ENCODE measurements at regions not wholly inside any gene's neighbourhood (a gene's known extent, or its start where the extent isn't known, plus 50 kb on each side); places are given as distances from the start of the nearest gene placed in this dataset.

DNA sequence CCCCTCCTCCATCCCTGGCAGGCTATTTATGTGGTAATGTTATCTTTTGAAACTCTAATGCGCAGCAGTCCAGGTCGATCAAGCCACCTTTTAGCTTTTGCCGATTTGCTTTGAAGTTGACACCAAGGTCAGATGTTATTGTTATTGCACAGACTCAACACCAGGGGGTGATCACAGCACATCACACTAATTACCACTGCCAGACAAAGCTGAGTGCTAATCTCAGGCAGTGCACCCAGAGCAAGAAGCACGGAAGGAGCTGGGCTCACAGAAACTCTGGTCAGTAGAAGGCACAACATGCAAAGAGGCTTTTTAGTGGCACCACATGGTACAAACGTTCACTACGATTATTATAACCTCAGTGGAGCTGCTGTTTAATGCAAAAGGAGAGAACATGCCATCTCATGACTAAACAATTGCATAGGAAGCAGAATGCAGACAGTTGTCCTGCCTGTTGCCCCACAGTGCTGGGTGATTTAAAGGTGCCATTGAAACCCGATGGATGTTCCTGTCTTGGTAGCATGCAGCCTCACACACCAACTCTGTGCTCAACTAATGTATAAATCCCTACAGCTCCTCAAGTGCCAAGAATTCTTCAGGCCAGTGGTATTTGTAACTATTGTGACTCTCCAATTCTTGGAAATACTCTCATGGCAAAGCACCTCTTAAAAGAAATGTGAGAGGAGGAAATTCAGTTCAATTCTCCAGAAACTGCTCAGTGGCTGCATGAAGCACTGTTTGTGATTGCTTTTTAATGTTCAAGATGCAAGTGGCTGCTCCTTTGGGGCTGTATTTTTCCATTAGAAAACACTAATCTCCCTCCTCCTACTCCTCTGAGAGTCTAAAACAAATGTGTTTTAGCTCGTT lies 353.9 kb upstream of the DDI1 start:
- CTCF ChIA-PET: interaction anchor here (0.6 to 1.6 kb wide), 8 partner anchors 17 to 572 kb away, joined by 3 to 17 read pairs (median 4); partner anchors contain the start of gene PDGFD
- Mint-ChIP-seq H3K9me3 (ENCODE audit: low read depth, unreplicated experiment) (no peaks in the 10 kb centered on the region), H3K4me3 (ENCODE audit: low read depth, unreplicated experiment) (no peak overlapping the region), H3K36me3 (ENCODE audit: insufficient read depth, unreplicated experiment) (no peaks in the 10 kb centered on the region), H3K27me3 (ENCODE audit: unreplicated experiment) (no peaks in the 10 kb centered on the region), H3K4me1 (ENCODE audit: low read depth, unreplicated experiment) (peaks cover 14% of the 10 kb centered on the region), H3K27ac (ENCODE audit: unreplicated experiment) (no peak overlapping the region)
- peak; percentile 68 for DNase-seq
- intact Hi-C loops (cut with micrococcal nuclease; ENCODE audit: unreplicated experiment): loop anchor here (1.0 to 5.0 kb wide), 3 partner anchors 125 to 469 kb away; no protein-coding TSS in a partner anchor
- BruUV-seq (replicated peaks): no TSS peak
- TF ChIP-seq, protein P1, sequence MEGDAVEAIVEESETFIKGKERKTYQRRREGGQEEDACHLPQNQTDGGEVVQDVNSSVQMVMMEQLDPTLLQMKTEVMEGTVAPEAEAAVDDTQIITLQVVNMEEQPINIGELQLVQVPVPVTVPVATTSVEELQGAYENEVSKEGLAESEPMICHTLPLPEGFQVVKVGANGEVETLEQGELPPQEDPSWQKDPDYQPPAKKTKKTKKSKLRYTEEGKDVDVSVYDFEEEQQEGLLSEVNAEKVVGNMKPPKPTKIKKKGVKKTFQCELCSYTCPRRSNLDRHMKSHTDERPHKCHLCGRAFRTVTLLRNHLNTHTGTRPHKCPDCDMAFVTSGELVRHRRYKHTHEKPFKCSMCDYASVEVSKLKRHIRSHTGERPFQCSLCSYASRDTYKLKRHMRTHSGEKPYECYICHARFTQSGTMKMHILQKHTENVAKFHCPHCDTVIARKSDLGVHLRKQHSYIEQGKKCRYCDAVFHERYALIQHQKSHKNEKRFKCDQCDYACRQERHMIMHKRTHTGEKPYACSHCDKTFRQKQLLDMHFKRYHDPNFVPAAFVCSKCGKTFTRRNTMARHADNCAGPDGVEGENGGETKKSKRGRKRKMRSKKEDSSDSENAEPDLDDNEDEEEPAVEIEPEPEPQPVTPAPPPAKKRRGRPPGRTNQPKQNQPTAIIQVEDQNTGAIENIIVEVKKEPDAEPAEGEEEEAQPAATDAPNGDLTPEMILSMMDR (IDR thresholded peaks at IDR 0.05; ENCODE audit: unreplicated experiment): peak; percentile 66

DNA sequence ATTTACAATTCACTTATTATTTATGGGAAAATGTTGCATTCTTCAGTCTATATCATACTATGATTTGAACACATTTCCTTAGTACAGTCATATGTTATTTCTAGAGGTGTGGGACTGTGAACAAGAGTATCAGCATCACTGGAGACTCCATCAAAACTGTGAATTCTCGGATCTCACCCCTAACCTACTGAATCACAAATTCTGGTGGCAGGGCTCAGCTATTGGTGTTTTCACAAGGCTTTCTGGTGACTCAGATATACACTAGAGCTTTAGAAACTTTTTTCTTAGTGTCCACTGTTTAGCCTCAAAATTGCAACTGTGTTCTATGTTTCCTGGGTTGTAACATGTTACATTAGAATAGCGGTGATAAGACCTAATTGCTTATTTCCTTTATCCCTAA lies 352.9 kb upstream of the DDI1 start:
- Mint-ChIP-seq H3K36me3 (ENCODE audit: insufficient read depth, unreplicated experiment) (no peaks in the 10 kb centered on the region), H3K4me1 (ENCODE audit: low read depth, unreplicated experiment) (peaks cover 14% of the 10 kb centered on the region), H3K9me3 (ENCODE audit: low read depth, unreplicated experiment) (no peaks in the 10 kb centered on the region), H3K4me3 (ENCODE audit: low read depth, unreplicated experiment) (no peak overlapping the region), H3K27ac (ENCODE audit: unreplicated experiment) (no peak overlapping the region), H3K27me3 (ENCODE audit: unreplicated experiment) (no peaks in the 10 kb centered on the region)
- TF ChIP-seq, protein P1 (IDR thresholded peaks at IDR 0.05; ENCODE audit: unreplicated experiment): no peak
- no peak for DNase-seq
- intact Hi-C loops (cut with micrococcal nuclease; ENCODE audit: unreplicated experiment): loop anchor here (2.0 to 5.0 kb wide), 2 partner anchors 124 to 237 kb away; no protein-coding TSS in a partner anchor
- BruUV-seq (replicated peaks): no TSS peak
- CTCF ChIA-PET: no interaction called here

DNA sequence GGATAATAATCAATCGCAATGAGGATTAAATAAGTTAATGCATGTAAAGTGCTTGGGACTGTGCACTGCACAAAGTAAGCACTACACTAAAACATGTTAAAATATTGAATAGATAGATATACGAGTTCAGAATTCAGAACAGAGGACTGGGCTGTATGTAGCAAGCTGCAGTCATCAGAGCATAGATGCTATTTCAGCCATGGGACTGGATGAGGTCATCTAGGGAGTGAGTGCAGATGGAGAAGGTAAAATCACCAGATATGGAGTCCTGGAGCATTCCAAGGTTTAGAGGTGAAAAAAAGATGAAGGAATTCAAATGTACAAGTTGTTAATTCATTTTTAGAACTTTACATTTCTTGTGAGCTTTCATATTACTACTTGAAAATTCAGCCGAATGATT lies 347.5 kb upstream of the DDI1 start:
- no peak for DNase-seq
- intact Hi-C loops (cut with micrococcal nuclease; ENCODE audit: unreplicated experiment): no loop called here
- CTCF ChIA-PET: no interaction called here
- Mint-ChIP-seq H3K36me3 (ENCODE audit: insufficient read depth, unreplicated experiment) (no peaks in the 10 kb centered on the region), H3K4me3 (ENCODE audit: low read depth, unreplicated experiment) (no peak overlapping the region), H3K27me3 (ENCODE audit: unreplicated experiment) (no peaks in the 10 kb centered on the region), H3K27ac (ENCODE audit: unreplicated experiment) (no peak overlapping the region), H3K4me1 (ENCODE audit: low read depth, unreplicated experiment) (no peaks in the 10 kb centered on the region), H3K9me3 (ENCODE audit: low read depth, unreplicated experiment) (no peaks in the 10 kb centered on the region)
- TF ChIP-seq, protein P1 (IDR thresholded peaks at IDR 0.05; ENCODE audit: unreplicated experiment): no peak
- BruUV-seq (replicated peaks): no TSS peak

DNA sequence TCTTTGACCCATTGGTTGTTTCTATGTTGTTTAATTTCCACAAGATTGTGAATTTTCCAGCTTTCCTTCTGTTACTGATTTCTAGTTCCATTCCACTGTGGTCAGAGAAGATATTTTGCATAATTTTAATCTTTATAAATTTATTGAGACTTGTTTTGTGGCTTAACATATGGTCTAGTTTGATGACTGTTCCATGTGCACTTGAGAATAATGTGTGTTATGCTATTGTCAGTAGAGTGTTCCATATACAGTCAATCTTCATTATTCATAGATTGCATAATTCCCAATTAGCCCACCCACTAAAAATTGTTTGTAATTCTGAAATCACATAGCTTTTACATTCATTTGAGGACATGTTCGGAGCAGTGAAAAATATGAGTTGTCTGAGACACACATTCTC lies 346.1 kb upstream of the DDI1 start:
- CTCF ChIA-PET: no interaction called here
- Mint-ChIP-seq H3K4me1 (ENCODE audit: low read depth, unreplicated experiment) (no peaks in the 10 kb centered on the region), H3K4me3 (ENCODE audit: low read depth, unreplicated experiment) (no peak overlapping the region), H3K9me3 (ENCODE audit: low read depth, unreplicated experiment) (no peaks in the 10 kb centered on the region), H3K36me3 (ENCODE audit: insufficient read depth, unreplicated experiment) (no peaks in the 10 kb centered on the region), H3K27me3 (ENCODE audit: unreplicated experiment) (no peaks in the 10 kb centered on the region), H3K27ac (ENCODE audit: unreplicated experiment) (no peak overlapping the region)
- BruUV-seq (replicated peaks): no TSS peak
- TF ChIP-seq, protein P1 (IDR thresholded peaks at IDR 0.05; ENCODE audit: unreplicated experiment): no peak
- intact Hi-C loops (cut with micrococcal nuclease; ENCODE audit: unreplicated experiment): no loop called here
- DNase-seq: no peak
